Endothelial cell of umbilical vein (primary cell): ENCODE measurements at regions not wholly inside any gene's neighbourhood (a gene's known extent, or its start where the extent isn't known, plus 50 kb on each side); places are given as distances from the start of the nearest gene placed in this dataset.

Experiments used
- BruUV-seq: library from RNA; stranded (reverse); fragments of 400-500 nt; replicated peaks from 2 replicates; lab custom pipeline; 2021; lab: Mats Ljungman, UMichigan
- CTCF ChIA-PET: fragments of 300-600, 350-600 bp; sonication (Branson Sonifier 250); formaldehyde crosslinking; loops from one replicate; lab custom pipeline; 2021; ENCODE audit warnings: antibody characterized with exemption, inconsistent platforms; lab: Charles Lee
- POLR2A ChIA-PET: fragments of 300-600, 350-600 bp; sonication (Branson Sonifier 250); formaldehyde crosslinking; loops from one replicate; lab custom pipeline; 2021; ENCODE audit warnings: antibody characterized with exemption, inconsistent platforms; lab: Charles Lee
- DNase-seq: peaks from one replicate; pipeline ENCODE4 v3.0.0-alpha.2; 2011; ENCODE audit warnings: low read depth, low spot score
- FAIRE-seq: peaks from 2 replicates; lab custom pipeline; 2011; peaks lifted over from hg19 to GRCh38; lab: Jason Lieb, UNC
- H2AFZ ChIP-seq: 2 replicates; pipeline ENCODE4 v1.6.0; 2012; ENCODE audit warnings: low read depth, low read length, control low read depth, inconsistent platforms
- H3K27ac ChIP-seq: 2 replicates; pipeline ENCODE4 v1.5.1; 2011; ENCODE audit warnings: low read depth, mild to moderate bottlenecking, control low read depth, low read length, moderate library complexity; ENCODE audit not compliant: insufficient read depth
- H3K27me3 ChIP-seq, 2 experiments: 2 replicates each; pipeline versions ENCODE4 v1.6.0 to v1.6.1; 2011; ENCODE audit warnings: low read length in 2 of 2, mixed read lengths in 1 of 2; ENCODE audit not compliant: control insufficient read depth in 2 of 2, insufficient read depth in 2 of 2
- H3K36me3 ChIP-seq, 2 experiments: 2 replicates in 1 of 2; 3 replicates in 1 of 2; pipeline ENCODE4 v1.5.1; 2011; ENCODE audit warnings: low read length in 2 of 2, mild to moderate bottlenecking in 1 of 2, moderate library complexity in 1 of 2; ENCODE audit not compliant: control insufficient read depth in 2 of 2, insufficient read depth in 2 of 2; ENCODE audit errors: extremely low read depth in 1 of 2
- H3K4me1 ChIP-seq: 3 replicates; pipeline ENCODE4 v1.5.1; 2011; ENCODE audit warnings: mild to moderate bottlenecking, low read length; ENCODE audit not compliant: control insufficient read depth, insufficient read depth; ENCODE audit errors: extremely low read depth
- H3K4me2 ChIP-seq: 2 replicates; pipeline ENCODE4 v1.6.1; 2011; ENCODE audit warnings: low read length, control low read depth, mixed read lengths; ENCODE audit not compliant: insufficient read depth
- H3K4me3 ChIP-seq, 3 experiments: fragments of 200-600 bp in 1 of 3; sonication (generic), shearing (Covaris generic) in 1 of 3; replicated peaks in 1 of 3; 2 replicates each; pipeline ENCODE4 v1.5.1; 2011 to 2016; ENCODE audit warnings: control low read depth in 3 of 3, low read length in 3 of 3, mild to moderate bottlenecking in 2 of 3, inconsistent platforms in 1 of 3, low read depth in 1 of 3, moderate library complexity in 1 of 3; ENCODE audit not compliant: insufficient read depth in 1 of 3
- H3K79me2 ChIP-seq: 2 replicates; pipeline ENCODE4 v1.6.0; 2012; ENCODE audit warnings: low read length, inconsistent platforms; ENCODE audit not compliant: control insufficient read depth, insufficient read depth
- H3K9ac ChIP-seq: replicated peaks from 2 replicates; pipeline ENCODE3; 2011; ENCODE audit warnings: low read length, control low read depth; ENCODE audit not compliant: insufficient read depth; ENCODE audit errors: extremely low read depth
- H3K9me1 ChIP-seq: replicated peaks from 3 replicates; pipeline ENCODE4 v1.6.0; 2011; ENCODE audit warnings: mild to moderate bottlenecking, low read length; ENCODE audit not compliant: control insufficient read depth, insufficient read depth; ENCODE audit errors: extremely low read depth
- H3K9me3 ChIP-seq: replicated peaks from 2 replicates; pipeline ENCODE4 v1.5.1; 2012; ENCODE audit warnings: low read length, inconsistent platforms; ENCODE audit not compliant: control insufficient read depth, insufficient read depth
- H4K20me1 ChIP-seq: replicated peaks from 2 replicates; pipeline ENCODE3; 2011; ENCODE audit warnings: mild to moderate bottlenecking, low read length; ENCODE audit not compliant: control insufficient read depth, insufficient read depth; ENCODE audit errors: extremely low read depth
- EZH2 ChIP-seq: IDR thresholded peaks from 2 replicates; pipeline ENCODE4 v1.6.1; 2012; ENCODE audit warnings: borderline replicate concordance, low read depth, mild to moderate bottlenecking, moderate library complexity, low read length, inconsistent platforms; ENCODE audit not compliant: severe bottlenecking
- FOS ChIP-seq: IDR thresholded peaks from 2 replicates; pipeline ENCODE4 v1.6.1; 2011; ENCODE audit warnings: mild to moderate bottlenecking, low read length, moderate library complexity, borderline replicate concordance; ENCODE audit not compliant: insufficient read depth
- GATA2 ChIP-seq: IDR thresholded peaks from 2 replicates; pipeline ENCODE4 v1.7.0; 2011; ENCODE audit warnings: low read depth, mild to moderate bottlenecking, moderate library complexity, mixed read lengths, low read length; ENCODE audit not compliant: insufficient read length, insufficient read depth
- JUN ChIP-seq: IDR thresholded peaks from 2 replicates; pipeline ENCODE4 v1.6.1; 2011; ENCODE audit warnings: borderline replicate concordance, low read depth; ENCODE audit not compliant: insufficient read length, insufficient read depth
- MYC ChIP-seq: IDR thresholded peaks from one replicate; pipeline ENCODE4 v1.6.1; 2011; ENCODE audit warnings: mild to moderate bottlenecking, low read depth, low read length
- POLR2A ChIP-seq: IDR thresholded peaks from 2 replicates; pipeline ENCODE4 v1.6.1; 2012; ENCODE audit warnings: low read depth, mild to moderate bottlenecking, control low read depth, low read length
- POLR2AphosphoS5 ChIP-seq: IDR thresholded peaks from 2 replicates; pipeline ENCODE4 v1.6.1; 2012; ENCODE audit warnings: low read depth, mild to moderate bottlenecking, control low read depth, low read length, moderate library complexity; ENCODE audit not compliant: insufficient read depth
- dilution Hi-C: fragments of 300-500 bp; cut with MboI; formaldehyde crosslinking; loops from one replicate; pipeline ENCODE4 v1.15.0; 2019; ENCODE audit warnings: low sequenced_read_pairs; ENCODE audit not compliant: extremely low pct_ligation_motif_present
- intact Hi-C: fragments of 100-400 bp; cut with micrococcal nuclease; formaldehyde crosslinking; loops from one replicate; pipeline ENCODE4 v1.10.0; 2022
- TF ChIP-seq, protein P1 (sequence below), 2 donors: IDR thresholded peaks; 1 replicate in 1 of 2; 2 replicates in 1 of 2; pipeline ENCODE4 v1.5.1; 2011; ENCODE audit warnings: low read length in 2 of 2, mild to moderate bottlenecking in 2 of 2, moderate library complexity in 2 of 2, control low read depth in 1 of 2, inconsistent platforms in 1 of 2, low read depth in 1 of 2; ENCODE audit not compliant: insufficient read depth in 1 of 2; ENCODE audit errors: extremely low read depth in 1 of 2
- TF ChIP-seq, protein P2 (sequence below): IDR thresholded peaks from 2 replicates; pipeline ENCODE4 v1.6.1; 2011; ENCODE audit not compliant: insufficient read depth, insufficient read length

DNA sequence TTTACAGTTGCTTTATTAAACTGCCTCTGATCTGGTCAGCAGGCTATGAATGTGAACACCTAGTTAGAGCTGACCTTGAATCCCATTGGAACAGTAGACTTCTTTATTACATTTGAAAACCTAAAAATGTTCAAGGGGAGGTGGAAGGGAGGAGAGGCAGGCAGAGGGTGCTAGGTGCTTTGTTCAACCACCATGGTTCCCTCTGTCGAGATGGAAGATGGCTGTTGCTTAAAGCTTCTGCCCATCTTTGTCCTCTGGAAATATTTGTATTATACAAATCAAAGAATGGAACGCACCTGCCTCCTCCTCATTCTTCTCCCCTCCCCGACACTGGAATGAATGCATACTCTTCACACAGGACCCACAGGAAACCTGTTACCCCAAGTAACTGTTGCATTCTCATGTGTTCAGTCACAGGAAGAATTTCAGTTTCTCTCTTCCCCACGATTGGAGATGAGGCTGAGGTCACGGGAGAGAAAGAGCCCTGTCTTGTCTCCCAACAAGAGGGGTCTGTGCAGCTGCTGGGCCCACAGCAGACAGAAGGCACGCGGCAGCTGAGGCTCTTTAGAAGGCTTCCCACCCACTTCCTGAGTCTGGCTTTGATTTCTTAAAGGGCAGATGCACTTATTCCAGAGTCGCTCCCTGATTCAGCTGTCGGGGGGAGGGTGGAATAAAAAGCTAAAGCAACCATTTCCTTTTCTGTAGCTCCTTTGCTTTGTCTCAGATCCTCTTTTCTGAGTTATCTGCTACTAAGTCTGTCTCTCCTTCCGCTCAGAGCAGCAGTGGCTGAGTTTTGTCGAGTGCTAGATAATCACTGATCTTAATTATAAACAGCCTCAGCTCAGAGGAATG lies 217.9 kb upstream of the BTG1 start:
- Histone ChIP-seq H3K36me3 (no peaks in the 10 kb centered on the region), H3K4me2 (no peak overlapping the region), H3K4me1 (peaks cover 3% of the 10 kb centered on the region), H3K9ac (no peak overlapping the region), H2AFZ (peak overlapping the region; percentile 78), H3K4me3 (no peak overlapping the region), H3K79me2 (no peaks in the 10 kb centered on the region), H3K27ac (no peak overlapping the region), H3K9me3 (no peaks in the 10 kb centered on the region), H3K9me1 (no peaks in the 10 kb centered on the region), H3K27me3 (no peaks in the 10 kb centered on the region), H4K20me1 (no peaks in the 10 kb centered on the region)
- intact Hi-C loops (no loop called here), dilution Hi-C loops (no loop called here)
- FAIRE-seq (no peak), DNase-seq (peak; percentile 31)
- no TSS peak for BruUV-seq
- TF ChIP-seq POLR2AphosphoS5: no peak
- no peak for TF ChIP-seq POLR2A
- TF ChIP-seq GATA2: no peak
- TF ChIP-seq MYC: no peak
- TF ChIP-seq, protein P1, sequence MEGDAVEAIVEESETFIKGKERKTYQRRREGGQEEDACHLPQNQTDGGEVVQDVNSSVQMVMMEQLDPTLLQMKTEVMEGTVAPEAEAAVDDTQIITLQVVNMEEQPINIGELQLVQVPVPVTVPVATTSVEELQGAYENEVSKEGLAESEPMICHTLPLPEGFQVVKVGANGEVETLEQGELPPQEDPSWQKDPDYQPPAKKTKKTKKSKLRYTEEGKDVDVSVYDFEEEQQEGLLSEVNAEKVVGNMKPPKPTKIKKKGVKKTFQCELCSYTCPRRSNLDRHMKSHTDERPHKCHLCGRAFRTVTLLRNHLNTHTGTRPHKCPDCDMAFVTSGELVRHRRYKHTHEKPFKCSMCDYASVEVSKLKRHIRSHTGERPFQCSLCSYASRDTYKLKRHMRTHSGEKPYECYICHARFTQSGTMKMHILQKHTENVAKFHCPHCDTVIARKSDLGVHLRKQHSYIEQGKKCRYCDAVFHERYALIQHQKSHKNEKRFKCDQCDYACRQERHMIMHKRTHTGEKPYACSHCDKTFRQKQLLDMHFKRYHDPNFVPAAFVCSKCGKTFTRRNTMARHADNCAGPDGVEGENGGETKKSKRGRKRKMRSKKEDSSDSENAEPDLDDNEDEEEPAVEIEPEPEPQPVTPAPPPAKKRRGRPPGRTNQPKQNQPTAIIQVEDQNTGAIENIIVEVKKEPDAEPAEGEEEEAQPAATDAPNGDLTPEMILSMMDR (IDR thresholded peaks at IDR 0.05; ENCODE audit: extremely low read depth in 1 of 2, insufficient read depth in 1 of 2, low read depth in 1 of 2, low read length in 2 of 2): no peak
- no peak for TF ChIP-seq EZH2
- no peak for TF ChIP-seq FOS
- no peak for TF ChIP-seq JUN
- TF ChIP-seq, protein P2, sequence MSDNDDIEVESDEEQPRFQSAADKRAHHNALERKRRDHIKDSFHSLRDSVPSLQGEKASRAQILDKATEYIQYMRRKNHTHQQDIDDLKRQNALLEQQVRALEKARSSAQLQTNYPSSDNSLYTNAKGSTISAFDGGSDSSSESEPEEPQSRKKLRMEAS: no peak
- POLR2A ChIA-PET: interaction anchor here (0.6 to 1.1 kb wide), 2 partner anchors 141 to 218 kb away, joined by 3 read pairs; partner anchors contain the start of gene BTG1
- CTCF ChIA-PET: interaction anchor here (0.9 to 1.0 kb wide), 4 partner anchors 15 to 207 kb away, joined by 3 to 4 read pairs (median 3); no protein-coding TSS in a partner anchor
